GM12878 (cell line): ENCODE measurements at regions not wholly inside any gene's neighbourhood (a gene's known extent, or its start where the extent isn't known, plus 50 kb on each side); places are given as distances from the start of the nearest gene placed in this dataset.

Experiments
- EP300 ChIP-seq, 2 experiments: fragments of 150-350 bp in 1 of 2; IDR thresholded peaks; 2 replicates each; pipeline ENCODE4 v1.6.1; 2011 to 2012; ENCODE audit warnings: low read depth in 2 of 2, low read length in 2 of 2, borderline replicate concordance in 1 of 2, improper control_type of control experiment in 1 of 2, inconsistent platforms in 1 of 2; ENCODE audit not compliant: control insufficient read depth in 1 of 2
- IKZF1 ChIP-seq: fragments of 450-650 bp; conservative IDR thresholded peaks from 2 replicates; pipeline ENCODE4 v1.6.1; 2017; ENCODE audit warnings: antibody characterized with exemption, mild to moderate bottlenecking
- IKZF2 ChIP-seq, 2 experiments: fragments of 450-650 bp; IDR thresholded peaks; 2 replicates each; pipeline ENCODE4 v1.6.1; 2017; ENCODE audit warnings: mild to moderate bottlenecking in 2 of 2, moderate library complexity in 2 of 2
- NBN ChIP-seq: fragments of 450-650 bp; IDR thresholded peaks from 2 replicates; pipeline ENCODE4 v1.6.1; 2016
- RAD51 ChIP-seq: fragments of 450-650 bp; IDR thresholded peaks from 2 replicates; pipeline ENCODE4 v1.6.1; 2016; ENCODE audit warnings: moderate library complexity, mild to moderate bottlenecking, inconsistent platforms
- RELA ChIP-seq: fragments of 450-650 bp; IDR thresholded peaks from 2 replicates; pipeline ENCODE4 v1.8.0; 2014; ENCODE audit warnings: borderline replicate concordance; ENCODE audit not compliant: partially characterized antibody
- RUNX3 ChIP-seq: IDR thresholded peaks from 2 replicates; pipeline ENCODE4 v1.6.1; 2012; ENCODE audit warnings: low read length, inconsistent platforms
- SPI1 ChIP-seq: IDR thresholded peaks from 2 replicates; pipeline ENCODE4 v1.6.1; 2011; ENCODE audit warnings: low read depth, mild to moderate bottlenecking, low read length, moderate library complexity, borderline replicate concordance; ENCODE audit not compliant: insufficient read depth
- TF ChIP-seq, protein P1 (sequence below): IDR thresholded peaks from 2 replicates; pipeline ENCODE4 v1.6.1; 2011; ENCODE audit warnings: low read depth, low read length, improper control_type of control experiment, borderline replicate concordance
- TF ChIP-seq, protein P2 (sequence below): fragments of 450-650 bp; IDR thresholded peaks from 2 replicates; pipeline ENCODE4 v1.6.1; 2018; ENCODE audit warnings: mild to moderate bottlenecking, low read depth, moderate library complexity; ENCODE audit not compliant: partially characterized antibody

- TF ChIP-seq, protein P1, sequence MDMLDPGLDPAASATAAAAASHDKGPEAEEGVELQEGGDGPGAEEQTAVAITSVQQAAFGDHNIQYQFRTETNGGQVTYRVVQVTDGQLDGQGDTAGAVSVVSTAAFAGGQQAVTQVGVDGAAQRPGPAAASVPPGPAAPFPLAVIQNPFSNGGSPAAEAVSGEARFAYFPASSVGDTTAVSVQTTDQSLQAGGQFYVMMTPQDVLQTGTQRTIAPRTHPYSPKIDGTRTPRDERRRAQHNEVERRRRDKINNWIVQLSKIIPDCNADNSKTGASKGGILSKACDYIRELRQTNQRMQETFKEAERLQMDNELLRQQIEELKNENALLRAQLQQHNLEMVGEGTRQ, result peak; percentile 7; the same call in 1 of the 2 replicates
- peak; percentile 23 to 46; a peak in 2 of 4 replicates for TF ChIP-seq EP300 (IDR thresholded peaks at IDR 0.05; ENCODE audit: borderline replicate concordance in 1 of 2, control insufficient read depth in 1 of 2, low read depth in 2 of 2, low read length in 2 of 2)
- TF ChIP-seq RUNX3, result 0 out of 2 replicates have a peak, but pooled peaks have one; percentile 24
- TF ChIP-seq RAD51, result peak; percentile 50; the same call in 1 of the 2 replicates
- TF ChIP-seq NBN, result peak; percentile 67; the same call in 1 of the 2 replicates
- peak; percentile 64; the same call in 1 of the 2 replicates for TF ChIP-seq SPI1
- TF ChIP-seq IKZF2 (IDR thresholded peaks at IDR 0.05), result peak; percentile 51 to 60; a peak in 3 of 4 replicates
- TF ChIP-seq, protein P2, sequence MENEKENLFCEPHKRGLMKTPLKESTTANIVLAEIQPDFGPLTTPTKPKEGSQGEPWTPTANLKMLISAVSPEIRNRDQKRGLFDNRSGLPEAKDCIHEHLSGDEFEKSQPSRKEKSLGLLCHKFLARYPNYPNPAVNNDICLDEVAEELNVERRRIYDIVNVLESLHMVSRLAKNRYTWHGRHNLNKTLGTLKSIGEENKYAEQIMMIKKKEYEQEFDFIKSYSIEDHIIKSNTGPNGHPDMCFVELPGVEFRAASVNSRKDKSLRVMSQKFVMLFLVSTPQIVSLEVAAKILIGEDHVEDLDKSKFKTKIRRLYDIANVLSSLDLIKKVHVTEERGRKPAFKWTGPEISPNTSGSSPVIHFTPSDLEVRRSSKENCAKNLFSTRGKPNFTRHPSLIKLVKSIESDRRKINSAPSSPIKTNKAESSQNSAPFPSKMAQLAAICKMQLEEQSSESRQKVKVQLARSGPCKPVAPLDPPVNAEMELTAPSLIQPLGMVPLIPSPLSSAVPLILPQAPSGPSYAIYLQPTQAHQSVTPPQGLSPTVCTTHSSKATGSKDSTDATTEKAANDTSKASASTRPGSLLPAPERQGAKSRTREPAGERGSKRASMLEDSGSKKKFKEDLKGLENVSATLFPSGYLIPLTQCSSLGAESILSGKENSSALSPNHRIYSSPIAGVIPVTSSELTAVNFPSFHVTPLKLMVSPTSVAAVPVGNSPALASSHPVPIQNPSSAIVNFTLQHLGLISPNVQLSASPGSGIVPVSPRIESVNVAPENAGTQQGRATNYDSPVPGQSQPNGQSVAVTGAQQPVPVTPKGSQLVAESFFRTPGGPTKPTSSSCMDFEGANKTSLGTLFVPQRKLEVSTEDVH, result no peak
- peak; percentile 61; the same call in 1 of the 2 replicates for TF ChIP-seq IKZF1
- peak; percentile 44 for TF ChIP-seq RELA
These were observed 120.7 kb upstream of the SPATA13 start (continued) for GRCh38 chr13:24039621-24040475.
